OCI-LY3 (cell line): ENCODE measurements at regions not wholly inside any gene's neighbourhood (a gene's known extent, or its start where the extent isn't known, plus 50 kb on each side); places are given as distances from the start of the nearest gene placed in this dataset.

Experiments used
- CTCF ChIP-seq: fragments of 200-600, 300-600 bp; sonication (generic); IDR thresholded peaks from 2 replicates; pipeline ENCODE4 v1.5.1; 2014; ENCODE audit warnings: antibody characterized with exemption, low read length, low read depth
- EZH2phosphoT487 ChIP-seq: fragments of 200-600 bp; shearing (Covaris generic); IDR thresholded peaks from 2 replicates; pipeline ENCODE4 v1.6.1; 2018; ENCODE audit warnings: antibody characterized with exemption, mixed run types, low read depth

- no peak for TF ChIP-seq CTCF
- no peak for TF ChIP-seq EZH2phosphoT487
Measured at GRCh38 chr18:34339155-34339554, 114.4 kb upstream of the NOL4 start.
